HG02970 (cell line): ENCODE measurements at regions not wholly inside any gene's neighbourhood (a gene's known extent, or its start where the extent isn't known, plus 50 kb on each side); places are given as distances from the start of the nearest gene placed in this dataset.

ENCODE experiments used
- ATAC-seq: cut with Tn5 transposase; IDR thresholded peaks from one replicate; pipeline ENCODE4 v1.9.1; 2021; ENCODE audit warnings: mild to moderate bottlenecking, moderate library complexity, moderate number of reproducible peaks; ENCODE audit not compliant: unreplicated experiment, low FRiP score

- ATAC-seq: no peak
Measured at GRCh38 chr12:84807249-84807648, 105.3 kb downstream of the SLC6A15 start.

GRCh38 chr12:84805474-84805858 is 107.1 kb downstream of the SLC6A15 start:
- ATAC-seq: no peak

GRCh38 chr12:84804691-84805473 is 107.7 kb downstream of the SLC6A15 start:
- ATAC-seq: no peak

GRCh38 chr12:84803661-84804060 is 108.9 kb downstream of the SLC6A15 start:
- ATAC-seq: no peak

- no peak for ATAC-seq
Measured at GRCh38 chr12:84802161-84802560, 110.4 kb downstream of the SLC6A15 start.

GRCh38 chr12:84793558-84794367 is 118.8 kb downstream of the SLC6A15 start:
- ATAC-seq: no peak

- ATAC-seq: no peak
Measured at GRCh38 chr12:84791444-84791843, 121.2 kb downstream of the SLC6A15 start.

GRCh38 chr12:84789184-84789583 is 123.4 kb downstream of the SLC6A15 start:
- no peak for ATAC-seq

- no peak for ATAC-seq
Measured at GRCh38 chr12:84787253-84787652, 125.3 kb downstream of the SLC6A15 start.

GRCh38 chr12:84786622-84787021 is 126.0 kb downstream of the SLC6A15 start:
- ATAC-seq: no peak

- no peak for ATAC-seq
Measured at GRCh38 chr12:84785951-84786350, 126.6 kb downstream of the SLC6A15 start.

- no peak for ATAC-seq
Measured at GRCh38 chr12:84785281-84785680, 127.3 kb downstream of the SLC6A15 start.

- ATAC-seq: no peak
Measured at GRCh38 chr12:84779169-84779568, 133.4 kb downstream of the SLC6A15 start.

GRCh38 chr12:84772281-84772680 is 140.3 kb downstream of the SLC6A15 start:
- no peak for ATAC-seq

- no peak for ATAC-seq
Measured at GRCh38 chr12:84767079-84767478, 145.5 kb downstream of the SLC6A15 start.

- no peak for ATAC-seq
Measured at GRCh38 chr12:84766375-84766774, 146.2 kb downstream of the SLC6A15 start.

GRCh38 chr12:84764001-84764400 is 148.6 kb downstream of the SLC6A15 start:
- no peak for ATAC-seq

- ATAC-seq: no peak
Measured at GRCh38 chr12:84763107-84763506, 149.5 kb downstream of the SLC6A15 start.

- ATAC-seq: no peak
Measured at GRCh38 chr12:84760091-84760865, 152.3 kb downstream of the SLC6A15 start.

- ATAC-seq: no peak
Measured at GRCh38 chr12:84757978-84758377, 154.6 kb downstream of the SLC6A15 start.

GRCh38 chr12:84756961-84757360 is 155.6 kb downstream of the SLC6A15 start:
- ATAC-seq: no peak
